B cell (primary cell): ENCODE measurements at regions not wholly inside any gene's neighbourhood (a gene's known extent, or its start where the extent isn't known, plus 50 kb on each side); places are given as distances from the start of the nearest gene placed in this dataset.

Source experiments
- ATAC-seq: fragments of 200-7000 bp; cut with Tn5 transposase; one replicate; pipeline ENCODE4 v1.10.0; 2021; ENCODE audit warnings: low read depth, mild to moderate bottlenecking, moderate number of reproducible peaks, moderate library complexity
- CTCF ChIA-PET: fragments of 350-600 bp; sonication (Branson Sonifier 250); formaldehyde crosslinking; loops from one replicate; lab custom pipeline; 2021; ENCODE audit warnings: antibody characterized with exemption, inconsistent platforms; lab: Charles Lee
- POLR2A ChIA-PET: fragments of 350-600 bp; sonication (Branson Sonifier 250); formaldehyde crosslinking; loops from one replicate; lab custom pipeline; 2021; ENCODE audit warnings: antibody characterized with exemption; lab: Charles Lee
- DNase-seq: peaks from one replicate; pipeline ENCODE4 v3.0.0; 2013
- H2AFZ ChIP-seq: 2 replicates; pipeline ENCODE4 v1.6.1; 2012; ENCODE audit warnings: mild to moderate bottlenecking, low read depth, low read length; ENCODE audit not compliant: insufficient read depth, poor library complexity, severe bottlenecking
- H3K27ac ChIP-seq, 2 donors: 1 replicate in 1 of 2; 2 replicates in 1 of 2; pipeline ENCODE4 v1.5.1; 2012 to 2013; ENCODE audit warnings: low read length in 2 of 2, mild to moderate bottlenecking in 2 of 2, moderate library complexity in 1 of 2
- H3K27me3 ChIP-seq, 4 experiments: fragments of 200-600 bp in 1 of 4; sonication (generic) in 1 of 4; replicated peaks in 1 of 4; 1 replicate in 2 of 4; 2 replicates in 2 of 4; pipeline versions ENCODE4 v1.6.1 to v1.7.0; 2013 to 2016; ENCODE audit warnings: low read length in 3 of 4, mild to moderate bottlenecking in 2 of 4, mixed read lengths in 1 of 4, moderate library complexity in 1 of 4; ENCODE audit not compliant: insufficient read depth in 4 of 4, control insufficient read depth in 3 of 4; ENCODE audit errors: control extremely low read depth in 1 of 4
- H3K36me3 ChIP-seq, 2 experiments: replicated peaks in 1 of 2; 1 replicate in 1 of 2; 2 replicates in 1 of 2; pipeline versions ENCODE4 v1.6.1 to v1.7.1; 2013; ENCODE audit warnings: low read length in 1 of 2; ENCODE audit not compliant: insufficient read depth in 2 of 2, control insufficient read depth in 1 of 2; ENCODE audit errors: control extremely low read depth in 1 of 2, extremely low read depth in 1 of 2
- H3K4me1 ChIP-seq, 2 donors: fragments of 200-600 bp in 1 of 2; sonication (generic) in 1 of 2; 1 replicate in 1 of 2; 2 replicates in 1 of 2; pipeline versions ENCODE4 v1.5.1 to v1.6.1; 2013 to 2017; ENCODE audit warnings: low read length in 2 of 2; ENCODE audit not compliant: control insufficient read depth in 2 of 2, insufficient read depth in 2 of 2
- H3K4me2 ChIP-seq: replicated peaks from 2 replicates; pipeline ENCODE3; 2012; ENCODE audit warnings: mild to moderate bottlenecking, low read depth, low read length; ENCODE audit not compliant: poor library complexity, severe bottlenecking
- H3K4me3 ChIP-seq, 5 experiments: fragments of 200-600 bp in 1 of 5; sonication (generic) in 1 of 5; 1 replicate in 3 of 5; 2 replicates in 2 of 5; pipeline versions ENCODE4 v1.5.1 to v1.7.0; 2011 to 2016; ENCODE audit warnings: low read length in 4 of 5, mild to moderate bottlenecking in 4 of 5, low read depth in 2 of 5, control low read depth in 1 of 5, moderate library complexity in 1 of 5; ENCODE audit not compliant: insufficient read depth in 1 of 5; ENCODE audit errors: control extremely low read depth in 1 of 5, extremely low read depth in 1 of 5
- H3K79me2 ChIP-seq: fragments of 200-600 bp; sonication (generic); one replicate; pipeline ENCODE4 v1.6.0; 2016; ENCODE audit warnings: low read length; ENCODE audit not compliant: control insufficient read depth, insufficient read depth
- H3K9ac ChIP-seq: fragments of 200-600 bp; sonication (generic); 2 replicates; pipeline ENCODE4 v1.6.1; 2017; ENCODE audit warnings: mild to moderate bottlenecking, low read length, moderate library complexity
- H3K9me3 ChIP-seq, 3 donors: one replicate each; pipeline versions ENCODE4 v1.6.1 to v1.7.1; 2013; ENCODE audit warnings: low read length in 2 of 3; ENCODE audit not compliant: control insufficient read depth in 2 of 3, insufficient read depth in 1 of 3; ENCODE audit errors: control extremely low read depth in 1 of 3
- H4K20me1 ChIP-seq: 2 replicates; pipeline ENCODE4 v1.6.0; 2012; ENCODE audit warnings: mild to moderate bottlenecking, low read length; ENCODE audit not compliant: insufficient read depth, control insufficient read depth, poor library complexity, severe bottlenecking
- H3K27ac Mint-ChIP-seq: one replicate; pipeline ENCODE4 v1.8.0; 2021; ENCODE audit warnings: mixed read lengths
- H3K27me3 Mint-ChIP-seq: one replicate; pipeline ENCODE4 v1.8.0; 2021; ENCODE audit warnings: mixed read lengths
- H3K4me1 Mint-ChIP-seq: one replicate; pipeline ENCODE4 v1.8.0; 2021; ENCODE audit warnings: mixed read lengths
- H3K4me3 Mint-ChIP-seq: one replicate; pipeline ENCODE4 v1.8.0; 2021; ENCODE audit warnings: mixed read lengths
- H3K9me3 Mint-ChIP-seq: one replicate; pipeline ENCODE4 v1.8.0; 2022; ENCODE audit warnings: mixed read lengths; ENCODE audit not compliant: insufficient read depth
- CTCF ChIP-seq: fragments of 200-600 bp; IDR thresholded peaks from one replicate; pipeline ENCODE4 v1.8.0; 2022; ENCODE audit warnings: antibody characterized with exemption, mild to moderate bottlenecking
- EZH2 ChIP-seq: IDR thresholded peaks from 2 replicates; pipeline ENCODE4 v1.6.1; 2012; ENCODE audit warnings: borderline replicate concordance, low read depth, mild to moderate bottlenecking, moderate library complexity, low read length; ENCODE audit not compliant: insufficient read depth, poor library complexity, severe bottlenecking
- WGBS: methylation state at CpG from one replicate; pipeline ENCODE4 v1.1.5; 2013; ENCODE audit warnings: missing lambda C conversion rate; ENCODE audit not compliant: insufficient coverage; 5-methylcytosine and 5-hydroxymethylcytosine counted together
- intact Hi-C: fragments of 100-400 bp; cut with micrococcal nuclease; formaldehyde crosslinking; loops from one replicate; pipeline ENCODE4 v1.10.0; 2022

GRCh38 chr3:1798711-1799405 is 299.8 kb upstream of the CNTN4 start:
- no peaks in the 10 kb centered on the region for H3K27me3 ChIP-seq
- POLR2A ChIA-PET: no interaction called here
- no peaks in the 10 kb centered on the region for H3K79me2 ChIP-seq
- CTCF ChIA-PET: no interaction called here
- H3K4me1 ChIP-seq: no peaks in the 10 kb centered on the region
- H4K20me1 ChIP-seq: no peaks in the 10 kb centered on the region
- ATAC-seq (no peak), DNase-seq (no peak)
- no peak overlapping the region for H3K4me3 ChIP-seq
- H3K27me3 Mint-ChIP-seq: no peaks in the 10 kb centered on the region
- no peak overlapping the region for H3K27ac ChIP-seq
- no peaks in the 10 kb centered on the region for H3K36me3 ChIP-seq
- intact Hi-C loops: no loop called here
- H3K9ac ChIP-seq: no peak overlapping the region
- no peaks in the 10 kb centered on the region for H3K9me3 ChIP-seq
- no peaks in the 10 kb centered on the region for H3K4me1 Mint-ChIP-seq
- no peak overlapping the region for H3K4me2 ChIP-seq
- 83% methylated on average over 1 of the region's 10 CpGs for WGBS
- no peak for TF ChIP-seq CTCF
- no peak for TF ChIP-seq EZH2
- no peak overlapping the region for H2AFZ ChIP-seq
- H3K9me3 Mint-ChIP-seq: peaks cover 2% of the 10 kb centered on the region
- no peak overlapping the region for H3K27ac Mint-ChIP-seq
- no peak overlapping the region for H3K4me3 Mint-ChIP-seq

GRCh38 chr3:1805331-1805730 is 293.3 kb upstream of the CNTN4 start:
- no peaks in the 10 kb centered on the region for H3K79me2 ChIP-seq
- no peaks in the 10 kb centered on the region for H3K27me3 ChIP-seq
- H2AFZ ChIP-seq: no peak overlapping the region
- no peak overlapping the region for H3K4me3 Mint-ChIP-seq
- ATAC-seq: no peak
- no peak overlapping the region for H3K4me2 ChIP-seq
- no peaks in the 10 kb centered on the region for H3K27me3 Mint-ChIP-seq
- no peak overlapping the region for H3K27ac ChIP-seq
- intact Hi-C loops: no loop called here
- TF ChIP-seq CTCF: no peak
- no peak for TF ChIP-seq EZH2
- H3K4me3 ChIP-seq: no peak overlapping the region
- ChIA-PET POLR2A (no interaction called here), CTCF (no interaction called here)
- no peaks in the 10 kb centered on the region for H3K4me1 Mint-ChIP-seq
- H3K9me3 ChIP-seq: peaks cover 0 to 14% (median 7%) of the 10 kb centered on the region in 3 donors
- no peak overlapping the region for H3K27ac Mint-ChIP-seq
- 91% methylated on average over 3 of the region's 3 CpGs for WGBS
- peaks cover 2% of the 10 kb centered on the region for H3K9me3 Mint-ChIP-seq
- no peak overlapping the region for H3K9ac ChIP-seq
- no peaks in the 10 kb centered on the region for H3K4me1 ChIP-seq
- no peaks in the 10 kb centered on the region for H4K20me1 ChIP-seq
- no peak for DNase-seq
- H3K36me3 ChIP-seq: no peaks in the 10 kb centered on the region
